ENCODE measurements at regions not wholly inside any gene's neighbourhood (a gene's known extent, or its start where the extent isn't known, plus 50 kb on each side); places are given as distances from the start of the nearest gene placed in this dataset.
A peak's percentile ranks its signal among the peaks of the same experiment; 100 is the strongest.

- Histone ChIP-seq H2AFZ (ENCODE audit: low read length) (peak overlapping the region; percentile 2), H3K27ac (ENCODE audit: low read depth, low read length) (no peak overlapping the region), H4K20me1 (ENCODE audit: insufficient read depth, low read length) (no peaks in the 10 kb centered on the region), H3K9me3 (ENCODE audit: low read depth, low read length) (no peaks in the 10 kb centered on the region), H3K4me1 (ENCODE audit: insufficient read depth, low read length) (no peaks in the 10 kb centered on the region), H3K36me3 (ENCODE audit: insufficient read depth, low read length) (no peaks in the 10 kb centered on the region), H3K4me2 (ENCODE audit: insufficient read depth, low read length) (no peak overlapping the region), H3K79me2 (ENCODE audit: insufficient read depth, low read length) (no peaks in the 10 kb centered on the region), H3K4me3 (ENCODE audit: insufficient read depth, low read length) (no peak overlapping the region), H3K27me3 (ENCODE audit: insufficient read depth, low read length) (no peaks in the 10 kb centered on the region)
- no peak for DNase-seq (ENCODE audit: insufficient read length, low spot score, missing footprints)
- TF ChIP-seq CTCF (IDR thresholded peaks at IDR 0.05; ENCODE audit: extremely low read depth, low read depth, low read length): no peak
Observed at GRCh38 chr6:144928847-144929246, 643.7 kb downstream of the UTRN start.

DNA sequence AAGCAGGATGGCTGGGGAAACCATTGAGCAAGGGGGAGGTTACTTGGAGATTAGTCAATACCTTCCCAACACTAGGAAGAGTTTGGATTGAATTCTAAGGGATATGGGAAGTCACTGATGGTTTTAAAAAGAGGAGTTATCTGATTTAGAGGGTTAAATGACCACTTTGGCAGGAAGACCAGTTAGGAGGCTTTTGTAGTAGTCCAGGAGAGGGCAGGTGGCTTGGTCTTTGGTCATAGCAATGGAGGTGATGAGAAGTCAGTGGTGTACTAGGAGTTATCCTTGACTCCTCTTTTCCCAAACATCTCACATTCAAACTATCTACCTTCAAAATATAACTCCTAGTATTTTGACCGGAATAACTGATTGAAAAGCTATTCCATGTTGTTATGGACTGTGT is 644.1 kb downstream of the UTRN start:
- Histone ChIP-seq H3K27ac (ENCODE audit: low read depth, low read length) (no peak overlapping the region), H2AFZ (ENCODE audit: low read length) (peak overlapping the region; percentile 2), H3K36me3 (ENCODE audit: insufficient read depth, low read length) (no peaks in the 10 kb centered on the region), H3K4me1 (ENCODE audit: insufficient read depth, low read length) (no peaks in the 10 kb centered on the region), H3K4me2 (ENCODE audit: insufficient read depth, low read length) (no peak overlapping the region), H3K27me3 (ENCODE audit: insufficient read depth, low read length) (no peaks in the 10 kb centered on the region), H3K9me3 (ENCODE audit: low read depth, low read length) (no peaks in the 10 kb centered on the region), H4K20me1 (ENCODE audit: insufficient read depth, low read length) (no peaks in the 10 kb centered on the region), H3K4me3 (ENCODE audit: insufficient read depth, low read length) (no peak overlapping the region), H3K79me2 (ENCODE audit: insufficient read depth, low read length) (no peaks in the 10 kb centered on the region)
- DNase-seq (ENCODE audit: insufficient read length, low spot score, missing footprints): no peak
- TF ChIP-seq CTCF (IDR thresholded peaks at IDR 0.05; ENCODE audit: extremely low read depth, low read depth, low read length): no peak

GRCh38 chr6:144931172-144932035 is 646.3 kb downstream of the UTRN start:
- Histone ChIP-seq H3K27me3 (ENCODE audit: insufficient read depth, low read length) (no peaks in the 10 kb centered on the region), H3K79me2 (ENCODE audit: insufficient read depth, low read length) (no peaks in the 10 kb centered on the region), H3K4me1 (ENCODE audit: insufficient read depth, low read length) (peaks cover 3% of the 10 kb centered on the region), H3K9me3 (ENCODE audit: low read depth, low read length) (no peaks in the 10 kb centered on the region), H2AFZ (ENCODE audit: low read length) (peak overlapping the region; percentile 72), H3K27ac (ENCODE audit: low read depth, low read length) (no peak overlapping the region), H3K4me2 (ENCODE audit: insufficient read depth, low read length) (peak overlapping the region; percentile 33), H3K4me3 (ENCODE audit: insufficient read depth, low read length) (no peak overlapping the region), H3K36me3 (ENCODE audit: insufficient read depth, low read length) (no peaks in the 10 kb centered on the region), H4K20me1 (ENCODE audit: insufficient read depth, low read length) (no peaks in the 10 kb centered on the region)
- TF ChIP-seq CTCF (IDR thresholded peaks at IDR 0.05; ENCODE audit: extremely low read depth, low read depth, low read length): peak; percentile 81
- no peak for DNase-seq (ENCODE audit: insufficient read length, low spot score, missing footprints)

GRCh38 chr6:144932621-144933020 is 647.5 kb downstream of the UTRN start:
- H3K36me3 ChIP-seq (ENCODE audit: insufficient read depth, low read length): no peaks in the 10 kb centered on the region
- DNase-seq (ENCODE audit: insufficient read length, low spot score, missing footprints): no peak
- H3K79me2 ChIP-seq (ENCODE audit: insufficient read depth, low read length): no peaks in the 10 kb centered on the region
- no peaks in the 10 kb centered on the region for H3K9me3 ChIP-seq (ENCODE audit: low read depth, low read length)
- H3K4me3 ChIP-seq (ENCODE audit: insufficient read depth, low read length): no peak overlapping the region
- no peak overlapping the region for H3K27ac ChIP-seq (ENCODE audit: low read depth, low read length)
- H4K20me1 ChIP-seq (ENCODE audit: insufficient read depth, low read length): no peaks in the 10 kb centered on the region
- peak overlapping the region; percentile 5 for H2AFZ ChIP-seq (ENCODE audit: low read length)
- H3K4me2 ChIP-seq (ENCODE audit: insufficient read depth, low read length): no peak overlapping the region
- H3K27me3 ChIP-seq (ENCODE audit: insufficient read depth, low read length): no peaks in the 10 kb centered on the region
- peaks cover 11% of the 10 kb centered on the region for H3K4me1 ChIP-seq (ENCODE audit: insufficient read depth, low read length)
- TF ChIP-seq CTCF (IDR thresholded peaks at IDR 0.05; ENCODE audit: extremely low read depth, low read depth, low read length): no peak

Measured in osteoblast (primary cell).